ENCODE measurements at regions not wholly inside any gene's neighbourhood (a gene's known extent, or its start where the extent isn't known, plus 50 kb on each side); places are given as distances from the start of the nearest gene placed in this dataset.

DNA sequence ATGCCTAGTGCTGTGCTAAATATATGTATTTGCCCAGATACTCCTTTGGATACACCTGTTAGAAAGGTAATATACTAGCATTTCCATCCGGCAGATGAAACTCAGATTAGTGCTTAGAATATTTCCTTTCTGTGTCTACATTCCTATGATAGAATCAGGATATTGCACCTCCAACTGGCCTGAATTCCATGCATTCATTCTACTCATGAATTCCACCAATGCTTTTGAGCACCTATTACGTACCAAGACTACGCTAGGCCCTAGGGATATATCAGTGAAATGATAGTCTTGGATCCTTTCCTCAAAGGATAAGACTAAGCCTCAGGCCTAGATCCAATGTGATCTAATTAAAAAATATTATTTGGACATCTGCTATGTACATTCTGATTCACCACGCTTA is 223.8 kb upstream of the SERP2 start (continued):
- no peak for TF ChIP-seq ZNF737 (CRISPR knock-in tag; IDR thresholded peaks at IDR 0.05; ENCODE audit: borderline replicate concordance)
- no peak for TF ChIP-seq CEBPB (IDR thresholded peaks at IDR 0.05; ENCODE audit: borderline replicate concordance, low read depth, low read length)
- no peak for TF ChIP-seq KDM6A (CRISPR knock-in tag; IDR thresholded peaks at IDR 0.05; ENCODE audit: low read depth)
- TF ChIP-seq EEA1 (CRISPR knock-in tag; IDR thresholded peaks at IDR 0.05; ENCODE audit: borderline replicate concordance), result no peak
- TF ChIP-seq NR2F1 (CRISPR knock-in tag; IDR thresholded peaks at IDR 0.05), result no peak
- no peak for TF ChIP-seq GATAD1 (CRISPR knock-in tag; IDR thresholded peaks at IDR 0.05)

GRCh38 chr13:44151474-44151873 is 222.2 kb upstream of the SERP2 start:
- CTCF ChIA-PET (ENCODE audit: low intra/inter-chr PET ratio, low total read pairs), result no interaction called here
- Histone ChIP-seq H3K79me2 (ENCODE audit: insufficient read depth, low read length) (no peaks in the 10 kb centered on the region), H3K27me3 (ENCODE audit: control insufficient read depth in 1 of 2, insufficient read depth in 2 of 2, low read length in 2 of 2) (no peaks in the 10 kb centered on the region), H3K4me3 (replicated peaks in 1 of 3; ENCODE audit: insufficient read depth in 1 of 3, low read depth in 2 of 3, low read length in 3 of 3) (no peak overlapping the region), H3K4me2 (ENCODE audit: low read depth, low read length) (no peak overlapping the region), H3K27ac (ENCODE audit: extremely low read length, insufficient read depth, low read length) (no peak overlapping the region), H2AFZ (ENCODE audit: low read length) (no peak overlapping the region), H3K36me3 (replicated peaks in 1 of 2; ENCODE audit: control insufficient read depth in 1 of 2, insufficient read depth in 2 of 2, low read length in 2 of 2) (no peaks in the 10 kb centered on the region), H3K9me3 (ENCODE audit: low read length) (no peaks in the 10 kb centered on the region), H4K20me1 (ENCODE audit: insufficient read depth, low read length) (no peaks in the 10 kb centered on the region), H3K4me1 (ENCODE audit: insufficient read depth, low read length) (no peaks in the 10 kb centered on the region), H3K9ac (ENCODE audit: insufficient read depth, low read depth, low read length) (no peak overlapping the region)
- in situ Hi-C loops (cut with HindIII; ENCODE audit: extremely low pct_ligation_motif_present, low pct_unique_long_range_greater_than_20kb), result no loop called here
- DNase-seq (ENCODE audit: low spot score) (no peak), FAIRE-seq (no peak), ATAC-seq (no peak)
- WGBS (ENCODE audit: low lambda C conversion rate), result 0% methylated on average over 2 of the region's 2 CpGs
- TF ChIP-seq SKI (IDR thresholded peaks at IDR 0.05; ENCODE audit: partially characterized antibody) (no peak), ZNF12 (CRISPR knock-in tag; IDR thresholded peaks at IDR 0.05) (no peak), ZNF430 (CRISPR knock-in tag; IDR thresholded peaks at IDR 0.05) (no peak), ZBTB20 (CRISPR knock-in tag; IDR thresholded peaks at IDR 0.05; ENCODE audit: borderline replicate concordance, low read depth) (no peak), ZNF605 (CRISPR knock-in tag; IDR thresholded peaks at IDR 0.05) (no peak), SMC3 (IDR thresholded peaks at IDR 0.05; ENCODE audit: low read length) (no peak), ZNF33A (CRISPR knock-in tag; IDR thresholded peaks at IDR 0.05; ENCODE audit: borderline replicate concordance) (no peak), MTF2 (CRISPR knock-in tag; IDR thresholded peaks at IDR 0.05; ENCODE audit: borderline replicate concordance) (no peak)
- BruUV-seq (replicated peaks), result no TSS peak
- intact Hi-C loops (cut with micrococcal nuclease; ENCODE audit: unreplicated experiment), result no loop called here
- POLR2A ChIA-PET, result no interaction called here
